Astrocyte of the spinal cord (primary cell): ENCODE measurements at regions not wholly inside any gene's neighbourhood (a gene's known extent, or its start where the extent isn't known, plus 50 kb on each side); places are given as distances from the start of the nearest gene placed in this dataset.

Experiments used
- DNase-seq: peaks from one replicate; pipeline ENCODE4 v3.0.0; 2011; ENCODE audit warnings: low read depth, low spot score
- H3K4me3 ChIP-seq: 2 replicates; pipeline ENCODE4 v1.5.1; 2011; ENCODE audit warnings: low read depth, mild to moderate bottlenecking, low read length, moderate library complexity
- in situ Hi-C: cut with HindIII; loops from 2 replicates; pipeline ENCODE4 v1.10.0; 2017; ENCODE audit warnings: low sequenced_read_pairs
- TF ChIP-seq, protein P1 (sequence below): IDR thresholded peaks from 2 replicates; pipeline ENCODE4 v1.5.1; 2012; ENCODE audit warnings: low read depth, mild to moderate bottlenecking, low read length, inconsistent platforms

DNA sequence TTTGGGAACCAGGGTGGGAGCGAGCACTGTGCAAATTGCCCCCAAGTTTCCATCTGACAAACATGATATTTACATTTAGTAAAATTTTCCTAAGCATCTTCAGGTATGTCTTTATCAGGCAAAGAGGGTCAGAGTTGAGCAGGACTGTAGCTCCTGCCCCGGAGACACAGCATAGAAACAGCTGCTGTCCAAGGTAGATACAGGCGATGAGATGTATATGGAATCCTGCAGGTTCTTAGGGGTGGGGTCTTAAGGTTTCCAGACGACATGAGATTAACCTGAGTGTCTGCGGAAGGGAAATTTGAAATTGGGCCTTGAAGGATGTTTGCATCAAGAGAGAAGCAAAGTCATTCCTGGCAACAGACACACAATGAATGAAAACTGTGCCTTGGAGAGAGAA is 998.8 kb downstream of the AACS start:
- TF ChIP-seq, protein P1, sequence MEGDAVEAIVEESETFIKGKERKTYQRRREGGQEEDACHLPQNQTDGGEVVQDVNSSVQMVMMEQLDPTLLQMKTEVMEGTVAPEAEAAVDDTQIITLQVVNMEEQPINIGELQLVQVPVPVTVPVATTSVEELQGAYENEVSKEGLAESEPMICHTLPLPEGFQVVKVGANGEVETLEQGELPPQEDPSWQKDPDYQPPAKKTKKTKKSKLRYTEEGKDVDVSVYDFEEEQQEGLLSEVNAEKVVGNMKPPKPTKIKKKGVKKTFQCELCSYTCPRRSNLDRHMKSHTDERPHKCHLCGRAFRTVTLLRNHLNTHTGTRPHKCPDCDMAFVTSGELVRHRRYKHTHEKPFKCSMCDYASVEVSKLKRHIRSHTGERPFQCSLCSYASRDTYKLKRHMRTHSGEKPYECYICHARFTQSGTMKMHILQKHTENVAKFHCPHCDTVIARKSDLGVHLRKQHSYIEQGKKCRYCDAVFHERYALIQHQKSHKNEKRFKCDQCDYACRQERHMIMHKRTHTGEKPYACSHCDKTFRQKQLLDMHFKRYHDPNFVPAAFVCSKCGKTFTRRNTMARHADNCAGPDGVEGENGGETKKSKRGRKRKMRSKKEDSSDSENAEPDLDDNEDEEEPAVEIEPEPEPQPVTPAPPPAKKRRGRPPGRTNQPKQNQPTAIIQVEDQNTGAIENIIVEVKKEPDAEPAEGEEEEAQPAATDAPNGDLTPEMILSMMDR, result no peak
- in situ Hi-C loops, result no loop called here
- DNase-seq, result no peak
- H3K4me3 ChIP-seq, result no peak overlapping the region

DNA sequence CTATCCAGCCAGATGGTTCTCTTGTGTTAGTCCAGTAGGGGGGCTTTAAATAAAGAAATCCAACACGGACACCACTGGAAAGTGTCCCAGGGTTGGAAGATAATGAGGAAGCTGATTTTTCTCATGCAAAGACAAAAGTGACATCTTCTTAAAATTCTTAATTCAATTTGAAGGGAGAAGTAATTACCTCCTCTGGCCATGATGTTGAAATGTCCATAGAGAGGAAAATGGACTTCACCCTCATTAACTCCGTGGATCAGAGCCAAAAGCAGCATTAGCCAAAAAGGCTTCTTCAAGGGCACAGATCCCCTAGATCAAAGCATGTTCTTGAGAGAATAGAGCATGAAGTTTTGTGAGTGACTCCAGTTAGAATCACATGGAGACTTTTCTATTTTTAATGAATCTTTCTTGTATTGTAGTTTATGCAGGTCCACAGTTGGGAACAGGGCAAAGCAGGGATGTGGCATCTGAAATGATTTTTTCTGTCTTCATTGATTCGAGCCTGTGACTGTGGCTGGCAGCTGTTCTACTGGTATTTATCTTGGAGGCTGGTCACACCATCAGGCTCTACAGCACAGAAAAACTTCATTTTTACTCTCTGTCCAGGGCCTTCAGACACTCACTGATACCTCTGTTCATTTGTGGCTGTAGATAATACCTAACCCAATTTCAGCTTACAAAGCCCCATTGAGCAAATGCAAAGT is 1002.5 kb downstream of the AACS start:
- TF ChIP-seq, protein P1, result no peak
- no peak overlapping the region for H3K4me3 ChIP-seq
- DNase-seq, result no peak
- in situ Hi-C loops, result no loop called here

DNA sequence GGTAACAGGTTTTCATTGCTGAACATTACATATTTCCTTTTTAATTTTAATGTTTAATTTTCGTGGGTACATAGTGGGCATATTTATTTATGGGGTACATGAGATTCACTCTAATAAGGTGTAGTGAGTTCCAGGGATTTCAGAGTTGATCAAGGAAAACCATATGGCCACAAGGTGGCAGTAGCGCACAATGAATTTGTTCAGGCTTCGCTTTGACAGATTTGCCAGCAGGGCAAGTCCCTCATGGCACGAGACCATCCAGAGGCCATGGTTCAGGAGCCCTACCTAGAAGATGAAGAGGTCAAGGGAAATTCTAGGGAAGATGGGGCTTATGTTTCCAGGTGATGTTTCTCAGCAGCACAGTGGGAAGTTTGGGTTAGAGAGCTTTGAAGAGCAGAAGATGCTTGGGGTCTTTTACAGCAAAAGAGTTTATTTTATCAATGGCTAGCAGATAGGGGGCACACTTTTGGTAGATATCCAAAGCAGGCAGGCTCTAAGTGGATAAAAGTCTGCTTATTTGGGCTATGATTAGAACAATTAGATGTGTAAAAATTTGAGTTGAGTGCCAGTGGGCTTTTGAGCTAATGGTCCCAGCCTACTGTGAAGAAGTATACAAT is 1004.4 kb downstream of the AACS start:
- in situ Hi-C loops, result no loop called here
- DNase-seq, result peak; percentile 73

DNA sequence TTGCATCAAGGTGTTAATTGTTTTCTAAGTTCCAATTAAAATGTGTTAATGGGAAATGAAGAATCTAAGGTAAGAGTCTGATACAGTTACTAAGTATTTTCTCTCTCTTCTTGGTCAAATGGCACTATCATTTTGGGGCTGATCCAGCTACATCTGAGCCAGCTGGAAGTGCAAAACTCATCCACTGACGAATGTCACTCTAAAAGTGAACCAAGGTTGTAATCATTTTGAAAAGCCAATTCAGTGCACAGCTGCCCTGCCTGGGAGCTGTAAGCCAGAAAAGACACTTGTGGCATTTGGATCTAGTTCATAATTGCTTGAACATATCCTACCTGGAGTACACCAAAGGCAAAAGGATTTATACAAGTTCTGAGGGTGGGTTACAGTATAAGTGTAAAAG is 1011.3 kb downstream of the AACS start:
- no peak for DNase-seq
- in situ Hi-C loops, result no loop called here
- H3K4me3 ChIP-seq, result no peak overlapping the region
- TF ChIP-seq, protein P1, result no peak

More for the DNA sequence above, 1004.4 kb downstream of the AACS start:
- no peak overlapping the region for H3K4me3 ChIP-seq
- TF ChIP-seq, protein P1, result peak; percentile 63

DNA sequence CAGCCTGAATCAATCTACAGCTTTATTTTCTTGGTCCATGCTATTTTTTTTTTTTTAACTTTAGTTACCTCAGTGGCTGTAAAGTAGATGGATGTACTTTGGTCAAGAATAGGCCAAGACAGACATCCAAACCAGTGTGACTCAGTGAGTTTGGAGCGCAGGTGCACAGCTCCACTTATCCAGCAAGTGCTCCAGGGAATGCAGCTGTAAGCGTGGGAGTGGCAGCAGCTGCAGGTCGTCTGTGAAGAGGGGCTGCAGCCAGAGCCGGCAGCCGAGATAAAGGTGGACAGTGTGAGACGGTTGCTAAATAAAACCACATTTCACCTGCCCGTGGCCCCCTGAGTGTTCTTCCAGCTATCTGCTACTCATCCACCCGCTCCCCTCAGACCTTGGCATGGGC is 1018.7 kb downstream of the AACS start:
- in situ Hi-C loops, result no loop called here
- TF ChIP-seq, protein P1, result no peak
- no peak for DNase-seq
- H3K4me3 ChIP-seq, result no peak overlapping the region

DNA sequence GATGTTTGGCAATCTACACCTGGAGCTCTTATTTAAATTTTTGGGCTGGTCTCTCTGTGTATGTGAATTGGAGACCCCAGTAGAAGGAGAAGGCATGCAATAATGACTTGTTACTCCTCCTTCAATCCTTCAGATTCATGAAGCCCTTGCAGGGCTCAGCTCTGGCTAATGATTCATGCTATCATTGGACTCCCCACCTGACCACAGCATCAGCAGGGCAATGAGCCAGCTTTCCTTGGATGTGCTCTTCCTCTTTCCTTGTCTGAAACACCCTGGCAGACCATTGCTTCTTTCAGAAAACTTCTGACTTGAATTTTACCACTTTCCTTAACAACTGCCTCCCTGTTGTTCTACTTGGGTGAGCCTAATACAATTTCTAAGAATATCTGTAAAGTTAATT is 1019.2 kb downstream of the AACS start:
- no peak overlapping the region for H3K4me3 ChIP-seq
- in situ Hi-C loops, result no loop called here
- TF ChIP-seq, protein P1, result no peak
- peak; percentile 30 for DNase-seq
